Gastrocnemius medialis (tissue), 4 donors: ENCODE measurements at regions not wholly inside any gene's neighbourhood (a gene's known extent, or its start where the extent isn't known, plus 50 kb on each side); places are given as distances from the start of the nearest gene placed in this dataset.

ENCODE experiments used
- CTCF ChIP-seq, 5 experiments: fragments of 450-650 bp in 3 of 5; fragments of 200-600 bp in 2 of 5; sonication (generic) in 2 of 5; IDR thresholded peaks in 4 of 5; conservative IDR thresholded peaks in 1 of 5; 1 replicate in 4 of 5; 2 replicates in 1 of 5; pipeline ENCODE4 v1.5.1; 2016 to 2019; ENCODE audit warnings: antibody characterized with exemption in 5 of 5, mild to moderate bottlenecking in 3 of 5, moderate library complexity in 3 of 5
- POLR2A ChIP-seq, 2 donors: fragments of 450-650 bp; IDR thresholded peaks; one replicate each; pipeline ENCODE4 v1.6.1; 2017; ENCODE audit warnings: antibody characterized with exemption in 2 of 2, mild to moderate bottlenecking in 2 of 2, moderate library complexity in 2 of 2

- TF ChIP-seq CTCF (IDR thresholded peaks at IDR 0.05 in 4 of 5, conservative IDR thresholded peaks at IDR 0.05 in 1 of 5) (no peak), POLR2A (IDR thresholded peaks at IDR 0.05) (no peak)
Observed at GRCh38 chr10:118108194-118109026, 61.7 kb upstream of the RAB11FIP2 start.
